Activated naive CD4-positive, alpha-beta T cell treated with anti-CD3 and anti-CD28 coated beads for 36 hours (primary cell): ENCODE measurements at regions not wholly inside any gene's neighbourhood (a gene's known extent, or its start where the extent isn't known, plus 50 kb on each side); places are given as distances from the start of the nearest gene placed in this dataset.
"Not testable (repeated sequence)": the region's sequence is repeated elsewhere in the genome, so short reads cannot be mapped to it uniquely, and the experiment has no call there.

ENCODE experiments used
- CTCF ChIA-PET: fragments of 350-600 bp; sonication (Branson Sonifier 250); formaldehyde crosslinking; loops from one replicate; lab custom pipeline; 2021; ENCODE audit warnings: antibody characterized with exemption; lab: Charles Lee
- DNase-seq: peaks from one replicate; pipeline ENCODE4 v3.0.0-alpha.2; 2020
- H3K27ac Mint-ChIP-seq: one replicate; pipeline ENCODE4 v1.8.0; 2021; ENCODE audit warnings: mild to moderate bottlenecking, mixed read lengths
- H3K27me3 Mint-ChIP-seq: one replicate; pipeline ENCODE4 v1.8.0; 2021; ENCODE audit warnings: low read depth, mixed read lengths
- H3K36me3 Mint-ChIP-seq: one replicate; pipeline ENCODE4 v1.8.0; 2021; ENCODE audit warnings: low read depth, mixed read lengths
- H3K4me1 Mint-ChIP-seq: one replicate; pipeline ENCODE4 v1.8.0; 2021; ENCODE audit warnings: low read depth, mixed read lengths
- H3K4me3 Mint-ChIP-seq: one replicate; pipeline ENCODE4 v1.8.0; 2021; ENCODE audit warnings: mild to moderate bottlenecking, moderate library complexity, mixed read lengths
- H3K9me3 Mint-ChIP-seq: one replicate; pipeline ENCODE4 v1.8.0; 2021; ENCODE audit warnings: mixed read lengths
- intact Hi-C: fragments of 100-400 bp; cut with micrococcal nuclease; formaldehyde crosslinking; loops from one replicate; pipeline ENCODE4 v1.15.1; 2023

DNA sequence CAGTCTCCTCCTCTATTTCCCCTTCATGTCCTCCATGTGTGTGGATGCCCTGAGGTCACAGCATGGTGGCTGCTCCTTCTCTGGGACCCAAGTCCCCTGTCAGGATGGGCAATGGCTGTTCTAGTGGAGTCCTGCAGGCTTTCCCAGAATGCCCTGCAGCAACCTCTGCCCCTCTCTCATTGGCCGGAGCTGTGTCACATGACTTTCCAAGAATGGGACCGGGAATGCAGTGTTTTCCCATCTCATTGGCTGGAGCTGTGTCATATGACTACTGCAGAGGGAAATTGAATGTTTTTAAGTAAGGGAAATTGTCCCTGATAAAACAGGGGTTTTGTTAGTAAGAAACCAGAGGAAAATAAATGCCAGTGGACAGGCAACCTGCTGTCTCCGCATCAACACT is 365.9 kb downstream of the PTPRU start:
- Mint-ChIP-seq H3K9me3 (no peaks in the 10 kb centered on the region), H3K4me3 (no peak overlapping the region), H3K4me1 (no peaks in the 10 kb centered on the region), H3K36me3 (no peaks in the 10 kb centered on the region), H3K27ac (no peak overlapping the region), H3K27me3 (peaks cover 9% of the 10 kb centered on the region)
- intact Hi-C loops = no loop called here
- DNase-seq = no peak
- CTCF ChIA-PET = no interaction called here

DNA sequence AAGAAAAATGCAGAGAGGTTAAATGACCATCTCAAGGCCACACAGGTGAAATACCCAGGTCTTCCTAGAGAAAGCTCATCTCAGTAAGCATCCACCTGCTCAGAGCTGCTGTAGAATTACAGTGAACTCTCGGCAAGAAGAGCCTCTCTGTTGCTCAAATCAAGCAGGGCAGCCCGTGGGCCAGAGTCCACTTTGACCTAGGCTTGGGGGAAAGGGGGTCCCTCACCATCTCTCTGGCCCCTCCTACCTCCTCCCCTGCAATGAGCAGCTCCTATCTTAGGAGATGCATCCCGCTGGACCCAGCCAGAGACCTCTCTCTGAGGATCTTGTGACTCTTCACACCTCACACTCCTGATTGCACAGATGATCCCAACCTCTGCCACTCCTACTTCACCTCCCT is 364.7 kb downstream of the PTPRU start:
- Mint-ChIP-seq H3K4me1 (no peaks in the 10 kb centered on the region), H3K36me3 (no peaks in the 10 kb centered on the region), H3K27ac (no peak overlapping the region), H3K9me3 (no peaks in the 10 kb centered on the region), H3K27me3 (peaks cover 9% of the 10 kb centered on the region), H3K4me3 (no peak overlapping the region)
- no peak for DNase-seq
- CTCF ChIA-PET = no interaction called here
- intact Hi-C loops = no loop called here

DNA sequence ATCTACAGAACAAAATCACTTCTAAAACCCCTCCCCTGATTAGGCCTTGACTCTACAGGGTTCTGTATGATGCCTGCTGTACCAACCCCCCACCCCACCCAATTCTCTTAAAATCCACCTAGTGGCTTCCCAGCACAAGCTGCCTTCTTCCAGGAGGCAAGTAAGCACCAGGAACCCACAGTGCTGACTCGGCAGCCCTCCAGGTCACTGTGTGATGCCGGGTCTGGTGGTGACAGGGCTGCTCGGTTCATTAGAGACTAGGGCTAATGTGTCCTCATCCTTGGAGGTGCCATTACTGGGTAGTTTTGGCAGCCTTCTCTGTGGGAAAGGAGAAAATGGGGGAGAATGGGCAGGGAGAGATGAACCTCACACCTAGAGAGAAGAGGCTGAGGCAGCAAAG is 363.5 kb downstream of the PTPRU start:
- H3K4me1 Mint-ChIP-seq = no peaks in the 10 kb centered on the region
- H3K36me3 Mint-ChIP-seq = no peaks in the 10 kb centered on the region
- intact Hi-C loops = no loop called here
- H3K27me3 Mint-ChIP-seq = peaks cover 9% of the 10 kb centered on the region
- no peaks in the 10 kb centered on the region for H3K9me3 Mint-ChIP-seq
- DNase-seq = no peak
- no peak overlapping the region for H3K27ac Mint-ChIP-seq
- CTCF ChIA-PET = no interaction called here
- H3K4me3 Mint-ChIP-seq = no peak overlapping the region

DNA sequence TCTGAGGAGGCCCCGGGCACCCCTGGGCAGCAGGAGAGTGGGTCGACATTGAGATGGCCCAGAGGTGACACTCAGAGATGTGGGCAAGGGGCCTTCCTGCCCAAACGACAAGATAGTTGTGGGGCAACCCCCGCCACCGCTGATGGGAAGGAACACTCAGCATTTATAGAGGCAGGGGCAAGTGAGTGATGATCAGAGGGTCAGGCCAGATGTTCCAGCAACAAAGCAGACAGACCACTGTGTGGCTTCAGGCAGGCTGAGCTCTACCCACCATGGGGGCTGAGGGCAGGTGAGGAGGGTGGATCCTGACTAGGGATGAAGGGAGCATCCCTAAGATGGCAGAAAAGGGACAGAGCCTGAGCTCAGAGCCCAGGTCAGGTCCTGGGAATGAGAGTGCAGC is 362.7 kb downstream of the PTPRU start:
- CTCF ChIA-PET = no interaction called here
- no peaks in the 10 kb centered on the region for H3K4me1 Mint-ChIP-seq
- no peaks in the 10 kb centered on the region for H3K36me3 Mint-ChIP-seq
- no peak for DNase-seq
- H3K27me3 Mint-ChIP-seq = peaks cover 9% of the 10 kb centered on the region
- H3K4me3 Mint-ChIP-seq = no peak overlapping the region
- no peaks in the 10 kb centered on the region for H3K9me3 Mint-ChIP-seq
- no peak overlapping the region for H3K27ac Mint-ChIP-seq
- intact Hi-C loops = no loop called here

GRCh38 chr1:29597861-29598260 is 361.5 kb downstream of the PTPRU start:
- Mint-ChIP-seq H3K4me1 (no peaks in the 10 kb centered on the region), H3K27me3 (peaks cover 8% of the 10 kb centered on the region), H3K36me3 (no peaks in the 10 kb centered on the region), H3K27ac (no peak overlapping the region), H3K4me3 (no peak overlapping the region), H3K9me3 (no peaks in the 10 kb centered on the region)
- CTCF ChIA-PET = no interaction called here
- no peak for DNase-seq
- intact Hi-C loops = no loop called here

DNA sequence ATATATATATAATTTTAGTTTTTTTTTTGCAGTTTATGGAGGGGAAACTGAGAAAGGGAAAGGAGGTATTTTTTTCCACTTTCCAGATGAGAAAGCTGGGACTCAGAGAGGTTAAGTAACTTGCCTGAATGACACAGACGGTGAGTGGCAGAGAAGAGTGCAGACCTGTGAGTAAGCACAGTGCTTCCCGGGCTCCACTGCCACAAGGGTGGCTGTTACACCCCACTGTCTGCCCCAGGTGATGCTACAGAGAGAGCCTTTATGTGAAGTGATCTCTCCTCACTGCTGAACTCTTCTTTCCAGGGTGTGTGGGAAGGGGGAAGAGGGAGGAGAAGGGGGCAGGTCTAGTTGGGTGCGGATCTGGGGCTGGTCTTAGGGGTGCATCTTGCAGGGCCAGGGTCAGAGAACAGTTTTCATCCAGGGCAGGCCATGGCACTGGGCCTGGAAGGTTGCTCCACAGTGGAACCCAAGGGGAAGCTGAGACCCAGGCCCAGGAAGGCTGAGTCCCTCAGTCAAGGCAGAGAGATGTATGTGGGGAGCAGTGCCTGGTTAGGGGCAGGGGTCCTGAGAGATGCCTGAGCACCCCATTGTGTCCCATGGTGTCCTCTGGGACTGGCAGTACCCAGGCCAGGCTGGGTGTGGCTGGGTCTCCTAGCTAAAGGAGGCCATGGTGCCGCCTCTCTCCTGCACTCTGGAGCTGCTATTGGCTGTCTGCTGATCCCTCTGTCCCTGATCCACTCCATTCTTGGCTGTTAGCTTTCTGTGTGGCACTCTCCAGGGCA is 357.5 kb downstream of the PTPRU start:
- no peaks in the 10 kb centered on the region for H3K36me3 Mint-ChIP-seq
- H3K27me3 Mint-ChIP-seq = no peaks in the 10 kb centered on the region
- DNase-seq = no peak
- H3K9me3 Mint-ChIP-seq = no peaks in the 10 kb centered on the region
- CTCF ChIA-PET = no interaction called here
- intact Hi-C loops = no loop called here
- H3K27ac Mint-ChIP-seq = no peak overlapping the region
- H3K4me1 Mint-ChIP-seq = no peaks in the 10 kb centered on the region
- H3K4me3 Mint-ChIP-seq = no peak overlapping the region

DNA sequence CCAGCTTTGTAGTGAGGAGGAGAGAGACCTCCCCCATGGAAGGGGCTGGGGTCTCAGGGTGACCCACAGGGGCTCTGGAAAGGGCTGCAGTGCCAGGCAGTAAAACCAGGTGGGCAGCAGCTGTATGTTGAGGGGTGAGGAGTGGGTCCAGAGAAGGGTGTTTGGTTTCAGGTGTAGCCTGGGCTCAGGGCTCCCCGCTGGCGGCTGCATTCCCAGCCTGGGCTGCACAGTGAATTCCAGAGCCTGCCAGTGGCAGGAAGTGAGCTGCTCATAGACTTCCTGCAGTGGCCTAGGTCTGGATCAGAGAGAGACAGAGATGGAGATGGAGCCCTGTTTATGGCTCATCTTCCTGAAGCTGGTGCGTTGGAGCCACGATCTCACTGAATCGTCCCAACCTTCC is 356.4 kb downstream of the PTPRU start:
- Mint-ChIP-seq H3K36me3 (no peaks in the 10 kb centered on the region), H3K4me1 (no peaks in the 10 kb centered on the region), H3K9me3 (no peaks in the 10 kb centered on the region), H3K4me3 (no peak overlapping the region), H3K27me3 (no peaks in the 10 kb centered on the region), H3K27ac (no peak overlapping the region)
- CTCF ChIA-PET = no interaction called here
- intact Hi-C loops = no loop called here
- no peak for DNase-seq

- H3K4me3 Mint-ChIP-seq = no peak overlapping the region
- CTCF ChIA-PET = no interaction called here
- no peaks in the 10 kb centered on the region for H3K9me3 Mint-ChIP-seq
- DNase-seq = no peak
- H3K4me1 Mint-ChIP-seq = no peaks in the 10 kb centered on the region
- no peaks in the 10 kb centered on the region for H3K36me3 Mint-ChIP-seq
- intact Hi-C loops = no loop called here
- H3K27ac Mint-ChIP-seq = no peak overlapping the region
- no peaks in the 10 kb centered on the region for H3K27me3 Mint-ChIP-seq
Measured at GRCh38 chr1:29592261-29592615, 355.9 kb downstream of the PTPRU start.

DNA sequence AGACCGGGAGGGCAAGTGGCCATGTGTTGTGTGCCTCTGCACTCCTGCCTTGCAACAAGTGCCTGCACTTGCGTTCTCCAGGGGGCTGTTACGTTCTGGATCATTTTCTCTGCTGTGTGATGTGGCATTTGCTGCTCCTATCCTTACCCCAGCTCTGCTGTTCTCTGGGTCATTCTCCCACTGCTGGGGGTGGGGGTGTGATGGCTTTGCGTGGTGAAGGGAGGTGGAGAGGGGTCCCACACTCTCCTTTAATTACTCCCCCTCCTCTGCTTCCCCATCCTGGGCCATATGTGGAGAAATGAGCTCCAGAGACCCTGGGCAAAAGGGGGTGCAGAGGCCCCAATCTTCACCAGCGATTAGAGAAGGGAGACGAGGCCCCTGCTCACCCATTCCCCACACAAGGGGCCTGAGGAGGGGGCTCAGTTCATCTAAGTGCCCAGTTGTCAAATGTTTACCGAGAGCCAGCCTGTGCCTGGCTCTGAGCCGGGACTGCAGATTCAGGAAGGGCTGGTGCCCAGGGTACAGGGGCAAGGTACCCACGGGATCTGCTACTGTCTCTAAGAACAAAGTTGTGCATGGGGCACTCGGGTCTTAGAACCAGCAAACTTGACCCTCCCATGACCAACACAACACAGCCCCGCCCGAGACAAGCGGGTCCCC is 355.4 kb downstream of the PTPRU start:
- H3K27ac Mint-ChIP-seq = no peak overlapping the region

DNA sequence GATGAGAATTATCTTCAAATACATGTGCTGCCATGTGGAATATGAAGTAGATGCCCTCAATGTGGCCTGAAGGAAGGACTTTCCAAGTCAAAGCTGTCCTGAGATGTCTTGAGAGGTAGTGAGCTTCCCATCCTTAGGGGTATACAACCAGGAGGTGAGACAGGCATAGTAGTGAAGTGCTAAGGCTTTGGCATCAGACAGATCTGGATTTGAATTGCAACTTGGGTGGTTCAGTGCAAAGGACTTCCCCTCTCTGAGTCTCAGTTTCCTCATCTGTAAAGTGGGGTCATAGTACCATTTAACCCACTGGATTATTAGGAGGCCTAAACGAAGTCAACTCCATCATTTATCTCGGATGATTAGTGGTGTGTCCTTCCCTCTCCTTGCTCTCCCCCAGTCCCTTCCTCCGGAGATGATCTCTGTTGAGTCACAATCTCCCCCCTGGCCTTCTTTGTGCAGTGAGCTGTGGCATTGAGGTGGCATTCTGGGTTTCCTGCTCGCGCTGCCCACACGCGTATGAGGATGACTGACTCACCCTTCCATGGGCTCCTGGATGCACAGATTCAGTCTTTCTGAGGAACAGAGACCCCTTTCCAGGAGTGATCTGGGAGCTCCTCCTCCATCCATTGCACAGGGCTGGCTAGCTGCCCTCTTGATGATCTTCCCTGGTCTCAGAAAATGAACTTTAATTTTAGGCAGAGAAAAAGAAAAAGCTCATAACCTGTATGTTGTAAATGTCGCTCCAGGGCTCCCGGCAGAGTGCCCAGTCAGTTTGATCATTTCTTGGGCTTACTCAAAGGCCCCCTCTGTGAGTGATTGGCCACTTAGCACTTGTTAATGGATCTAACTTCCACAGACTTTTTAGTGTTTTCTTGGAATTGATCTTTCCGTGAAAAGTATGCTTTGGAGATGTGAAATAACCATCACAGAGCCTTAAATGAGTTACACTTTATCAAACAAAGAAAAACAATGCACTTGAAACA is 354.6 kb downstream of the PTPRU start:
- intact Hi-C loops = no loop called here
- Mint-ChIP-seq H3K27ac (no peak overlapping the region), H3K36me3 (no peaks in the 10 kb centered on the region), H3K4me1 (no peaks in the 10 kb centered on the region), H3K27me3 (peaks cover 6% of the 10 kb centered on the region), H3K4me3 (no peak overlapping the region), H3K9me3 (peaks cover 2% of the 10 kb centered on the region)
- no peak for DNase-seq
- CTCF ChIA-PET = interaction anchor here (1.1 kb wide), 1 partner anchor 9 kb away, joined by 3 read pairs; no protein-coding TSS in a partner anchor

More for the DNA sequence above, 355.4 kb downstream of the PTPRU start:
- H3K4me3 Mint-ChIP-seq = no peak overlapping the region
- H3K9me3 Mint-ChIP-seq = peaks cover under 1% of the 10 kb centered on the region
- no peaks in the 10 kb centered on the region for H3K4me1 Mint-ChIP-seq
- intact Hi-C loops = no loop called here
- no peaks in the 10 kb centered on the region for H3K36me3 Mint-ChIP-seq
- H3K27me3 Mint-ChIP-seq = peaks cover 2% of the 10 kb centered on the region
- CTCF ChIA-PET = interaction anchor here (1.1 kb wide), 1 partner anchor 10 kb away, joined by 3 read pairs; no protein-coding TSS in a partner anchor
- DNase-seq = no peak

DNA sequence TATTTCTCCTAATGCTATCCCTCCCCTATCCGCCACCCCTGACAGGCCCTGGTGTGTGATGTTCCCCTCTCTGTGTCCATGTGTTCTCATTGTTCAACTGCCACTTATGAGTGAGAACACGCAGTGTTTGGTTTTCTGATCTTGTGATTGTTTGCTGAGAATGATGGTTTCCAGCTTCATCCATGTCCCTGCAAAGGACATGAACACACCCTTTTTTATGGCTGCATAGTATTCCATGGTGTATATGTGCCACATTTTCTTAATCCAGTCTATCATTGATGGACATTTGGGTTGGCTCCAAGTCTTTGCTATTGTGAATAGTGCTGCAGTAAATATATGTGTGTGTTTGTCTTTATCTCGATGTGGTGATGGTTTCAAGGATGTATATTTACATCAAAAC is 353.4 kb downstream of the PTPRU start:
- H3K9me3 Mint-ChIP-seq, CTCF ChIA-PET, intact Hi-C loops, H3K4me3 Mint-ChIP-seq, H3K27ac Mint-ChIP-seq, DNase-seq, H3K4me1 Mint-ChIP-seq, H3K27me3 Mint-ChIP-seq, H3K36me3 Mint-ChIP-seq: not testable (repeated sequence)

- H3K27ac Mint-ChIP-seq = no peak overlapping the region
- peaks cover 8% of the 10 kb centered on the region for H3K27me3 Mint-ChIP-seq
- no peaks in the 10 kb centered on the region for H3K4me1 Mint-ChIP-seq
- DNase-seq = no peak
- no peaks in the 10 kb centered on the region for H3K36me3 Mint-ChIP-seq
- H3K4me3 Mint-ChIP-seq = no peak overlapping the region
- intact Hi-C loops = no loop called here
- H3K9me3 Mint-ChIP-seq = peaks cover 2% of the 10 kb centered on the region
- CTCF ChIA-PET = no interaction called here
Measured at GRCh38 chr1:29586991-29587745, 350.8 kb downstream of the PTPRU start.
